HepG2 (cell line): ENCODE measurements at regions not wholly inside any gene's neighbourhood (a gene's known extent, or its start where the extent isn't known, plus 50 kb on each side); places are given as distances from the start of the nearest gene placed in this dataset.

Source experiments
- ATAC-seq: fragments of 200-7000 bp; cut with Tn5 transposase; 3 replicates; pipeline ENCODE4 v1.9.1; 2020; ENCODE audit warnings: mild to moderate bottlenecking, moderate library complexity
- BruUV-seq: library from RNA; stranded (reverse); fragments of 400-500 nt; replicated peaks from 2 replicates; lab custom pipeline; 2021; lab: Mats Ljungman, UMichigan
- CTCF ChIA-PET: fragments of 300-600 bp; formaldehyde crosslinking; extraction: SDS; loops from one replicate; lab custom pipeline; 2021; ENCODE audit warnings: low total read pairs, inconsistent platforms, low intra/inter-chr PET ratio; lab: Yijun Ruan, JAX
- POLR2A ChIA-PET: fragments of 350-600 bp; sonication (Branson Sonifier 250); formaldehyde crosslinking; loops from one replicate; lab custom pipeline; 2020; ENCODE audit warnings: antibody characterized with exemption, inconsistent platforms; lab: Yijun Ruan, JAX
- DNase-seq: peaks from one replicate; pipeline ENCODE4 v3.0.0-alpha.2; 2015; ENCODE audit warnings: low spot score
- FAIRE-seq: peaks from 3 replicates; lab custom pipeline; 2011; peaks lifted over from hg19 to GRCh38; lab: Jason Lieb, UNC
- H2AFZ ChIP-seq: one replicate; pipeline ENCODE4 v1.6.1; 2011; ENCODE audit warnings: low read length, inconsistent platforms
- H3K27ac ChIP-seq: fragments of 300-600 bp; 3 replicates; pipeline ENCODE4 v1.8.0; 2011; ENCODE audit warnings: mixed run types, mild to moderate bottlenecking, mixed read lengths, low read length, inconsistent platforms; ENCODE audit not compliant: insufficient read depth; ENCODE audit errors: extremely low read length
- H3K27me3 ChIP-seq, 2 experiments: fragments of 200-600 bp in 1 of 2; 2 replicates in 1 of 2; 3 replicates in 1 of 2; pipeline versions ENCODE4 v1.6.0 to v1.8.0; 2011; ENCODE audit warnings: low read length in 2 of 2, mild to moderate bottlenecking in 2 of 2, moderate library complexity in 2 of 2, inconsistent platforms in 1 of 2; ENCODE audit not compliant: insufficient read depth in 2 of 2, control insufficient read depth in 1 of 2
- H3K36me3 ChIP-seq, 2 experiments: fragments of 200-600 bp in 1 of 2; replicated peaks in 1 of 2; 2 replicates in 1 of 2; 3 replicates in 1 of 2; pipeline versions ENCODE4 v1.5.1 to v1.8.0; 2011; ENCODE audit warnings: low read length in 2 of 2, inconsistent platforms in 1 of 2; ENCODE audit not compliant: insufficient read depth in 2 of 2, control insufficient read depth in 1 of 2
- H3K4me1 ChIP-seq: 2 replicates; pipeline ENCODE4 v1.5.1; 2012; ENCODE audit warnings: low read length, inconsistent platforms; ENCODE audit not compliant: insufficient read depth
- H3K4me2 ChIP-seq: 2 replicates; pipeline ENCODE4 v1.6.0; 2011; ENCODE audit warnings: low read depth, low read length, inconsistent platforms
- H3K4me3 ChIP-seq, 3 experiments: fragments of 200-600 bp in 1 of 3; sonication (generic), shearing (Covaris generic) in 1 of 3; replicated peaks in 1 of 3; 2 replicates each; pipeline ENCODE4 v1.5.1; 2011 to 2016; ENCODE audit warnings: low read length in 3 of 3, inconsistent platforms in 2 of 3, low read depth in 2 of 3, mild to moderate bottlenecking in 2 of 3, control low read depth in 1 of 3, mixed read lengths in 1 of 3; ENCODE audit not compliant: insufficient read depth in 1 of 3
- H3K79me2 ChIP-seq: one replicate; pipeline ENCODE4 v1.6.1; 2011; ENCODE audit warnings: low read length, inconsistent platforms; ENCODE audit not compliant: insufficient read depth
- H3K9ac ChIP-seq: 2 replicates; pipeline ENCODE4 v1.6.0; 2011; ENCODE audit warnings: mild to moderate bottlenecking, low read depth, low read length, inconsistent platforms; ENCODE audit not compliant: insufficient read depth
- H3K9me3 ChIP-seq: 2 replicates; pipeline ENCODE4 v1.5.1; 2012; ENCODE audit warnings: mild to moderate bottlenecking, low read length
- H4K20me1 ChIP-seq: 2 replicates; pipeline ENCODE4 v1.6.0; 2011; ENCODE audit warnings: inconsistent platforms, mild to moderate bottlenecking, low read length, moderate library complexity; ENCODE audit not compliant: insufficient read depth
- FLYWCH1 ChIP-seq: sonication (generic); formaldehyde crosslinking; IDR thresholded peaks from 2 replicates; pipeline ENCODE4 v1.8.1; 2023; ENCODE audit warnings: mild to moderate bottlenecking, missing genetic modification reagents
- FOSL2 ChIP-seq: sonication (generic); formaldehyde crosslinking; IDR thresholded peaks from 2 replicates; pipeline ENCODE4 v1.4.0; 2020; ENCODE audit warnings: missing genetic modification reagents
- FOXM1 ChIP-seq: sonication (generic); formaldehyde crosslinking; IDR thresholded peaks from 2 replicates; pipeline ENCODE4 v1.5.0; 2020; ENCODE audit warnings: missing genetic modification reagents
- FOXO1 ChIP-seq: sonication (generic); formaldehyde crosslinking; IDR thresholded peaks from 2 replicates; pipeline ENCODE4 v1.4.0; 2020; ENCODE audit warnings: missing genetic modification reagents
- HNRNPL ChIP-seq: fragments of 200-400 bp; formaldehyde crosslinking; IDR thresholded peaks from 2 replicates; pipeline ENCODE4 v1.6.1; 2017; ENCODE audit warnings: mild to moderate bottlenecking, low read depth, low read length
- KLF16 ChIP-seq, 2 experiments: sonication (generic) in 1 of 2; formaldehyde crosslinking in 1 of 2; IDR thresholded peaks; 2 replicates each; pipeline versions ENCODE4 v1.6.1 to v1.8.0; 2016 to 2023; ENCODE audit warnings: missing genetic modification reagents in 2 of 2, missing compliant biosample characterization in 1 of 2
- MED8 ChIP-seq: sonication (generic); formaldehyde crosslinking; IDR thresholded peaks from 2 replicates; pipeline ENCODE4 v1.8.1; 2023; ENCODE audit warnings: mild to moderate bottlenecking, missing genetic modification reagents; ENCODE audit not compliant: insufficient replicate concordance
- PHF21A ChIP-seq: sonication (generic); formaldehyde crosslinking; IDR thresholded peaks from 2 replicates; pipeline ENCODE4 v1.5.0; 2020; ENCODE audit warnings: mild to moderate bottlenecking, missing genetic modification reagents
- RAD21 ChIP-seq: fragments of 450-650 bp; formaldehyde crosslinking; IDR thresholded peaks from 2 replicates; pipeline ENCODE4 v1.5.0; 2020; ENCODE audit warnings: mild to moderate bottlenecking
- RXRB ChIP-seq: IDR thresholded peaks from 2 replicates; pipeline ENCODE4 v1.6.1; 2016; ENCODE audit warnings: borderline replicate concordance, missing genetic modification reagents, missing compliant biosample characterization
- SATB2 ChIP-seq: sonication (generic); formaldehyde crosslinking; IDR thresholded peaks from 2 replicates; pipeline ENCODE4 v1.5.0; 2020; ENCODE audit warnings: missing genetic modification reagents
- SMC3 ChIP-seq: IDR thresholded peaks from 2 replicates; pipeline ENCODE4 v1.6.1; 2011; ENCODE audit warnings: low read length, improper control_type of control experiment
- STAG1 ChIP-seq: sonication (generic); formaldehyde crosslinking; IDR thresholded peaks from 2 replicates; pipeline ENCODE4 v1.4.0; 2020; ENCODE audit warnings: missing genetic modification reagents
- TEAD3 ChIP-seq: optimal IDR thresholded peaks from 2 replicates; pipeline ENCODE3; 2016; ENCODE audit warnings: borderline replicate concordance
- ZSCAN31 ChIP-seq: sonication (generic); formaldehyde crosslinking; IDR thresholded peaks from 2 replicates; pipeline ENCODE4 v1.5.0; 2020; ENCODE audit warnings: low read depth, mild to moderate bottlenecking, missing genetic modification reagents
- WGBS: methylation state at CpG from one replicate; pipeline ENCODE4 v1.1.6; 2017; ENCODE audit warnings: low lambda C conversion rate; 5-methylcytosine and 5-hydroxymethylcytosine counted together
- in situ Hi-C: cut with HindIII; loops from 2 replicates; pipeline ENCODE4 v1.10.0; 2017; ENCODE audit warnings: low pct_unique_long_range_greater_than_20kb; ENCODE audit not compliant: extremely low pct_ligation_motif_present
- intact Hi-C: fragments of 100-400 bp; cut with micrococcal nuclease; formaldehyde crosslinking; loops from one replicate; pipeline ENCODE4 v1.10.0; 2022; ENCODE audit not compliant: unreplicated experiment
- TF ChIP-seq, protein P1 (sequence below): IDR thresholded peaks from 2 replicates; pipeline ENCODE4 v1.6.1; 2016
- TF ChIP-seq, protein P2 (sequence below): sonication (generic); formaldehyde crosslinking; IDR thresholded peaks from 2 replicates; pipeline ENCODE4 v1.5.0; 2020; ENCODE audit warnings: mild to moderate bottlenecking, missing genetic modification reagents, moderate library complexity

- CTCF ChIA-PET = interaction anchor here (0.6 to 1.7 kb wide), 4 partner anchors 35 to 1331 kb away, joined by 3 to 12 read pairs (median 4); no protein-coding TSS in a partner anchor
- BruUV-seq = no TSS peak
- FAIRE-seq = peak; percentile 94
- no peaks in the 10 kb centered on the region for H3K79me2 ChIP-seq
- POLR2A ChIA-PET = no interaction called here
- H3K27ac ChIP-seq = no peak overlapping the region
- H3K9me3 ChIP-seq = no peaks in the 10 kb centered on the region
- DNase-seq = peak; percentile 67
- H3K4me1 ChIP-seq = no peaks in the 10 kb centered on the region
- intact Hi-C loops = loop anchor here (1.0 kb wide), 2 partner anchors 35 to 1330 kb away; no protein-coding TSS in a partner anchor
- no peak overlapping the region for H3K4me2 ChIP-seq
- no peak overlapping the region for H3K4me3 ChIP-seq
- no peaks in the 10 kb centered on the region for H3K36me3 ChIP-seq
- H2AFZ ChIP-seq = no peak overlapping the region
- TF ChIP-seq FOXM1 = no peak
- TF ChIP-seq FOSL2 = 0 out of 2 replicates have a peak, but pooled peaks have one; percentile 18
- TF ChIP-seq RAD21 = peak; percentile 66
- TF ChIP-seq, protein P1, sequence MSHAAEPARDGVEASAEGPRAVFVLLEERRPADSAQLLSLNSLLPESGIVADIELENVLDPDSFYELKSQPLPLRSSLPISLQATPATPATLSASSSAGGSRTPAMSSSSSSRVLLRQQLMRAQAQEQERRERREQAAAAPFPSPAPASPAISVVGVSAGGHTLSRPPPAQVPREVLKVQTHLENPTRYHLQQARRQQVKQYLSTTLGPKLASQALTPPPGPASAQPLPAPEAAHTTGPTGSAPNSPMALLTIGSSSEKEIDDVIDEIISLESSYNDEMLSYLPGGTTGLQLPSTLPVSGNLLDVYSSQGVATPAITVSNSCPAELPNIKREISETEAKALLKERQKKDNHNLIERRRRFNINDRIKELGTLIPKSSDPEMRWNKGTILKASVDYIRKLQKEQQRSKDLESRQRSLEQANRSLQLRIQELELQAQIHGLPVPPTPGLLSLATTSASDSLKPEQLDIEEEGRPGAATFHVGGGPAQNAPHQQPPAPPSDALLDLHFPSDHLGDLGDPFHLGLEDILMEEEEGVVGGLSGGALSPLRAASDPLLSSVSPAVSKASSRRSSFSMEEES (CRISPR knock-in tag) = 0 out of 2 replicates have a peak, but pooled peaks have one; percentile 20
- TF ChIP-seq MED8 (CRISPR knock-in tag) = no peak
- TF ChIP-seq ZSCAN31 (CRISPR knock-in tag) = no peak
- TF ChIP-seq SATB2 (CRISPR knock-in tag) = no peak
- peak; percentile 18 for TF ChIP-seq TEAD3 (CRISPR knock-in tag)
- TF ChIP-seq FOXO1 (CRISPR knock-in tag) = 0 out of 2 replicates have a peak, but pooled peaks have one; percentile 10
- TF ChIP-seq KLF16 (CRISPR knock-in tag; IDR thresholded peaks at IDR 0.05) = 0 out of 4 replicates have a peak, but pooled peaks of 1 of the 2 experiments have one; percentile 25
- TF ChIP-seq HNRNPL = no peak
- TF ChIP-seq PHF21A (CRISPR knock-in tag) = no peak
- TF ChIP-seq RXRB (CRISPR knock-in tag) = peak; percentile 36; the same call in 1 of the 2 replicates
- peak; percentile 89 for TF ChIP-seq SMC3
- TF ChIP-seq, protein P2, sequence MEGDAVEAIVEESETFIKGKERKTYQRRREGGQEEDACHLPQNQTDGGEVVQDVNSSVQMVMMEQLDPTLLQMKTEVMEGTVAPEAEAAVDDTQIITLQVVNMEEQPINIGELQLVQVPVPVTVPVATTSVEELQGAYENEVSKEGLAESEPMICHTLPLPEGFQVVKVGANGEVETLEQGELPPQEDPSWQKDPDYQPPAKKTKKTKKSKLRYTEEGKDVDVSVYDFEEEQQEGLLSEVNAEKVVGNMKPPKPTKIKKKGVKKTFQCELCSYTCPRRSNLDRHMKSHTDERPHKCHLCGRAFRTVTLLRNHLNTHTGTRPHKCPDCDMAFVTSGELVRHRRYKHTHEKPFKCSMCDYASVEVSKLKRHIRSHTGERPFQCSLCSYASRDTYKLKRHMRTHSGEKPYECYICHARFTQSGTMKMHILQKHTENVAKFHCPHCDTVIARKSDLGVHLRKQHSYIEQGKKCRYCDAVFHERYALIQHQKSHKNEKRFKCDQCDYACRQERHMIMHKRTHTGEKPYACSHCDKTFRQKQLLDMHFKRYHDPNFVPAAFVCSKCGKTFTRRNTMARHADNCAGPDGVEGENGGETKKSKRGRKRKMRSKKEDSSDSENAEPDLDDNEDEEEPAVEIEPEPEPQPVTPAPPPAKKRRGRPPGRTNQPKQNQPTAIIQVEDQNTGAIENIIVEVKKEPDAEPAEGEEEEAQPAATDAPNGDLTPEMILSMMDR (CRISPR knock-in tag) = peak; percentile 88
- TF ChIP-seq FLYWCH1 (CRISPR knock-in tag) = no peak
- TF ChIP-seq STAG1 (CRISPR knock-in tag) = peak; percentile 89
- no peaks in the 10 kb centered on the region for H4K20me1 ChIP-seq
- H3K27me3 ChIP-seq = no peaks in the 10 kb centered on the region; a peak in 1 of 5 replicates
- no peak overlapping the region for H3K9ac ChIP-seq
- ATAC-seq = peak; percentile 97
- in situ Hi-C loops = loop anchor here (25.0 kb wide), 1 partner anchor 1260 kb away; no protein-coding TSS in a partner anchor
- WGBS = 16% methylated on average over 4 of the region's 4 CpGs
Measured at GRCh38 chr9:107172160-107172978, 110.7 kb upstream of the RAD23B start.
